GM12878 (cell line): ENCODE measurements at regions not wholly inside any gene's neighbourhood (a gene's known extent, or its start where the extent isn't known, plus 50 kb on each side); places are given as distances from the start of the nearest gene placed in this dataset.

Experiments used
- ATAC-seq: fragments of 200-7000 bp; cut with Tn5 transposase; 3 replicates; pipeline ENCODE4 v1.9.1; 2020; ENCODE audit warnings: mild to moderate bottlenecking, moderate library complexity
- BruUV-seq: library from RNA; stranded (reverse); fragments of 400-500 nt; replicated peaks from 2 replicates; lab custom pipeline; 2021; lab: Mats Ljungman, UMichigan
- CTCF ChIA-PET: fragments of 300-600 bp; sonication (Branson Sonifier 250); formaldehyde crosslinking; extraction: SDS; loops from one replicate; lab custom pipeline; 2021; ENCODE audit warnings: inconsistent platforms; lab: Yijun Ruan, JAX
- POLR2A ChIA-PET: fragments of 350-600 bp; formaldehyde crosslinking; extraction: SDS; loops from one replicate; lab custom pipeline; 2021; ENCODE audit warnings: inconsistent platforms; lab: Charles Lee
- RAD21 ChIA-PET: fragments of 300-600 bp; sonication (Branson Sonifier 250); formaldehyde crosslinking; loops from one replicate; lab custom pipeline; 2023; ENCODE audit warnings: antibody characterized with exemption; ENCODE audit not compliant: unreplicated experiment; lab: Charles Lee
- SMC1A ChIA-PET: fragments of 300-600 bp; sonication (Branson Sonifier 250); formaldehyde crosslinking; loops from one replicate; lab custom pipeline; 2023; ENCODE audit not compliant: unreplicated experiment, uncharacterized antibody; lab: Charles Lee
- DNase-seq: peaks from one replicate; pipeline ENCODE4 v3.0.0-alpha.2; 2011; ENCODE audit warnings: low read depth, low spot score
- FAIRE-seq: peaks from 3 replicates; lab custom pipeline; 2011; peaks lifted over from hg19 to GRCh38; lab: Jason Lieb, UNC
- H2AFZ ChIP-seq: 2 replicates; pipeline ENCODE4 v1.6.0; 2011; ENCODE audit warnings: low read depth, low read length, control low read depth; ENCODE audit not compliant: control insufficient read depth
- H3K27ac ChIP-seq: 2 replicates; pipeline ENCODE4 v1.5.1; 2011; ENCODE audit warnings: control low read depth; ENCODE audit not compliant: control insufficient read depth, insufficient read depth
- H3K27me3 ChIP-seq, 2 experiments: replicated peaks in 1 of 2; 2 replicates each; pipeline versions ENCODE4 v1.6.0 to v1.6.1; 2011; ENCODE audit warnings: low read length in 1 of 2; ENCODE audit not compliant: control insufficient read depth in 2 of 2, insufficient read depth in 2 of 2
- H3K36me3 ChIP-seq, 2 experiments: 2 replicates each; pipeline ENCODE4 v1.5.1; 2011; ENCODE audit warnings: low read length in 1 of 2; ENCODE audit not compliant: control insufficient read depth in 2 of 2, insufficient read depth in 2 of 2
- H3K4me1 ChIP-seq: 2 replicates; pipeline ENCODE4 v1.6.1; 2011; ENCODE audit warnings: mild to moderate bottlenecking, low read length, moderate library complexity, mixed read lengths; ENCODE audit not compliant: control insufficient read depth, insufficient read depth
- H3K4me2 ChIP-seq: 2 replicates; pipeline ENCODE4 v1.6.0; 2011; ENCODE audit warnings: control low read depth; ENCODE audit not compliant: control insufficient read depth, insufficient read depth
- H3K4me3 ChIP-seq: fragments of 200-600 bp; sonication (generic); 2 replicates; pipeline ENCODE4 v1.5.1; 2016
- H3K79me2 ChIP-seq: 2 replicates; pipeline ENCODE4 v1.6.0; 2011; ENCODE audit warnings: low read length; ENCODE audit not compliant: control insufficient read depth, insufficient read depth
- H3K9ac ChIP-seq: 2 replicates; pipeline ENCODE4 v1.8.0; 2011; ENCODE audit warnings: low read length, control low read depth, mixed read lengths; ENCODE audit not compliant: control insufficient read depth, insufficient read depth
- H3K9me3 ChIP-seq: replicated peaks from 3 replicates; pipeline ENCODE4 v1.5.1; 2011; ENCODE audit warnings: mild to moderate bottlenecking, low read length; ENCODE audit not compliant: control insufficient read depth, insufficient read depth
- H4K20me1 ChIP-seq: 2 replicates; pipeline ENCODE4 v1.6.0; 2011; ENCODE audit not compliant: control insufficient read depth, insufficient read depth
- BHLHE40 ChIP-seq, 2 experiments: fragments of 450-650 bp in 1 of 2; IDR thresholded peaks; 2 replicates each; pipeline ENCODE4 v1.6.1; 2011 to 2017; ENCODE audit warnings: low read depth in 2 of 2, borderline replicate concordance in 1 of 2, improper control_type of control experiment in 1 of 2, low read length in 1 of 2, mild to moderate bottlenecking in 1 of 2
- CBX3 ChIP-seq: fragments of 200-600 bp; sonication (generic); IDR thresholded peaks from 2 replicates; pipeline ENCODE4 v1.6.1; 2016; ENCODE audit warnings: low read depth, borderline replicate concordance
- CHD1 ChIP-seq: IDR thresholded peaks from 2 replicates; pipeline ENCODE4 v1.6.1; 2012; ENCODE audit warnings: low read depth, low read length, improper control_type of control experiment
- CREB1 ChIP-seq: IDR thresholded peaks from 2 replicates; pipeline ENCODE4 v1.6.1; 2012; ENCODE audit warnings: low read depth, mild to moderate bottlenecking, inconsistent platforms
- ETV6 ChIP-seq, 2 experiments: fragments of 450-650 bp in 1 of 2; IDR thresholded peaks in 1 of 2; conservative IDR thresholded peaks in 1 of 2; 2 replicates each; pipeline ENCODE4 v1.6.1; 2014; ENCODE audit warnings: antibody characterized with exemption in 1 of 2, borderline replicate concordance in 1 of 2, low read depth in 1 of 2, mild to moderate bottlenecking in 1 of 2, moderate library complexity in 1 of 2
- GABPA ChIP-seq: IDR thresholded peaks from 2 replicates; pipeline ENCODE4 v1.6.1; 2014; ENCODE audit warnings: antibody characterized with exemption, low read depth, mild to moderate bottlenecking, inconsistent platforms
- HCFC1 ChIP-seq: fragments of 150-350 bp; IDR thresholded peaks from 2 replicates; pipeline ENCODE4 v1.6.1; 2014; ENCODE audit warnings: low read length
- JUNB ChIP-seq: IDR thresholded peaks from 2 replicates; pipeline ENCODE4 v1.6.1; 2016; ENCODE audit warnings: antibody characterized with exemption, mild to moderate bottlenecking
- KLF5 ChIP-seq: fragments of 450-650 bp; IDR thresholded peaks from 2 replicates; pipeline ENCODE4 v1.6.1; 2014; ENCODE audit warnings: mild to moderate bottlenecking; ENCODE audit not compliant: partially characterized antibody
- LARP7 ChIP-seq: fragments of 450-650 bp; IDR thresholded peaks from 2 replicates; pipeline ENCODE4 v1.6.1; 2017; ENCODE audit warnings: mild to moderate bottlenecking
- NFXL1 ChIP-seq: fragments of 450-650 bp; IDR thresholded peaks from 2 replicates; pipeline ENCODE4 v1.6.1; 2017; ENCODE audit warnings: antibody characterized with exemption, mild to moderate bottlenecking, borderline replicate concordance
- SMARCA5 ChIP-seq: fragments of 450-650 bp; IDR thresholded peaks from 2 replicates; pipeline ENCODE4 v1.6.1; 2017; ENCODE audit warnings: mild to moderate bottlenecking
- SMC3 ChIP-seq: IDR thresholded peaks from 2 replicates; pipeline ENCODE4 v1.6.1; 2011; ENCODE audit warnings: low read length, improper control_type of control experiment, borderline replicate concordance
- ZBTB4 ChIP-seq: fragments of 450-650 bp; formaldehyde crosslinking; IDR thresholded peaks from 2 replicates; pipeline ENCODE4 v1.4.0; 2022; ENCODE audit warnings: mild to moderate bottlenecking, moderate library complexity
- ZSCAN29 ChIP-seq: fragments of 450-650 bp; IDR thresholded peaks from 2 replicates; pipeline ENCODE4 v1.6.1; 2017; ENCODE audit warnings: mild to moderate bottlenecking, moderate library complexity
- WGBS: methylation state at CpG from one replicate; pipeline ENCODE4 v1.1.6; 2016; ENCODE audit warnings: low lambda C conversion rate; ENCODE audit not compliant: insufficient replicate concordance, insufficient coverage; ENCODE audit errors: missing lambda C conversion rate; 5-methylcytosine and 5-hydroxymethylcytosine counted together
- in situ Hi-C: fragments of 300-500 bp; cut with MboI; formaldehyde crosslinking; loops from 9 replicates; pipeline ENCODE4 v1.14.3; 2018; ENCODE audit warnings: mixed read lengths
- intact Hi-C: fragments of 100-400 bp; cut with micrococcal nuclease; formaldehyde crosslinking; loops from one replicate; pipeline ENCODE4 v1.14.2; 2022; ENCODE audit not compliant: unreplicated experiment

GRCh38 chr10:30553018-30553625, 76.4 kb downstream of the LYZL2 start (continued):
- no peak for TF ChIP-seq KLF5

DNA sequence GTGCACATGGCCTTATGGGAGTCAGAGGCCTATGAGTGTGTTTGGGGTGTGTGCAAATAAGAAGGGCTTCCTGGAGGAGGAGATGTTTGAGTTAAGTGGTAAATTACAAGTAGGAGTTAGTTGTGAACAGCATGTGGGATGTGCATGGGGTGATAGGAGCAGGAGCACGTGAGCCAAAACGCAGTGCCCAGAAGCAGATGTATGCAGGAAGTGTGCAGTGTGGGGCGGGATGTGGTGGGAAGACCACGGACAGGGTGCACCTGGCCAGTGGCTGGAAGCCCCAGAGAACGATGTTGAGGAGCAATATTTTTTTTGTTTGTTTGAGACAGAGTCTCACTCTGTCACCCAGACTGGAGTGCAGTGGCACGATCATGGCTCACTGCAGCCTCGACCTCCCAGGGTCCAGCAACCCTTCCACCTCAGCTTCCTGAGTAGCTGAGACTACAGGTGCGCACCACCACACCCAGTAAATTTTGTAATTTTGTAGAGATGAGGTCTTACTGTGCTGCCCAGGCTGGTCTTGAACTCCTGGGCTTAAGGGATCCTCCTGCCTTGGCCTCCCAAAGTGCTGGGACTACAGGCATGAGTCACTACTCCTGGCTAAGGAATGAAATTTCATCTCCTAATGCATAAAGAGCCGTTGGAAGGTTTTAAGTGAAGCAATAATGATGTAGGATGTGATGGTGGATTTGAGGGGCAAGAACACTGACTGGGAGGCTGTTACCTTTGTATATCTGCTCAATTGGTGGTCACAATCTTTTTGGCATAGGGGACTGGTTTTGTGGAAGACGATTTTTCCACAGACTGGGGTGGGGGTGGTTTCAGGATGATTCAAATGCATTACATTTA, 78.4 kb downstream of the LYZL2 start:
- no TSS peak for BruUV-seq
- RAD21 ChIA-PET: no interaction called here
- Histone ChIP-seq H3K9ac (no peak overlapping the region), H3K27me3 (no peaks in the 10 kb centered on the region), H3K4me2 (no peak overlapping the region), H3K27ac (no peak overlapping the region), H3K4me3 (no peak overlapping the region), H2AFZ (no peak overlapping the region), H3K36me3 (no peaks in the 10 kb centered on the region), H3K4me1 (peaks cover 5% of the 10 kb centered on the region), H4K20me1 (no peaks in the 10 kb centered on the region), H3K79me2 (no peaks in the 10 kb centered on the region), H3K9me3 (no peaks in the 10 kb centered on the region)
- in situ Hi-C loops: no loop called here
- ATAC-seq: no peak
- POLR2A ChIA-PET: no interaction called here
- no peak for FAIRE-seq
- CTCF ChIA-PET: interaction anchor here (1.4 kb wide), 1 partner anchor 25 kb away, joined by 3 read pairs; no protein-coding TSS in a partner anchor
- WGBS: 30% methylated on average over 10 of the region's 10 CpGs
- SMC1A ChIA-PET: no interaction called here
- no peak for TF ChIP-seq CREB1
- no peak for TF ChIP-seq GABPA
- no peak for TF ChIP-seq CBX3
- TF ChIP-seq CHD1: no peak
- no peak for TF ChIP-seq JUNB
- no peak for TF ChIP-seq NFXL1
- TF ChIP-seq KLF5: no peak
- TF ChIP-seq LARP7: no peak
- no peak for TF ChIP-seq SMC3
- no peak for TF ChIP-seq ZBTB4 (CRISPR knock-in tag)
- no peak for TF ChIP-seq ZSCAN29
- no peak for TF ChIP-seq ETV6 (conservative IDR thresholded peaks at IDR 0.05 in 1 of 2, IDR thresholded peaks at IDR 0.05 in 1 of 2; ENCODE audit: borderline replicate concordance in 1 of 2, low read depth in 1 of 2)
- no peak for TF ChIP-seq SMARCA5
- TF ChIP-seq HCFC1: no peak
- no peak for TF ChIP-seq BHLHE40 (IDR thresholded peaks at IDR 0.05; ENCODE audit: borderline replicate concordance in 1 of 2, low read depth in 2 of 2, low read length in 1 of 2)
- no peak for DNase-seq
- intact Hi-C loops: no loop called here
